ENCODE measurements at regions not wholly inside any gene's neighbourhood (a gene's known extent, or its start where the extent isn't known, plus 50 kb on each side); places are given as distances from the start of the nearest gene placed in this dataset.

- H3K4me3 Mint-ChIP-seq (ENCODE audit: unreplicated experiment): no peak overlapping the region
- H3K36me3 Mint-ChIP-seq (ENCODE audit: low read depth, unreplicated experiment): no peaks in the 10 kb centered on the region
- DNase-seq (ENCODE audit: low spot score): no peak
- no peaks in the 10 kb centered on the region for H3K27me3 Mint-ChIP-seq (ENCODE audit: unreplicated experiment)
- H3K4me1 Mint-ChIP-seq (ENCODE audit: unreplicated experiment): no peaks in the 10 kb centered on the region
- no peak overlapping the region for H3K27ac Mint-ChIP-seq (ENCODE audit: unreplicated experiment)
- H3K9me3 Mint-ChIP-seq (ENCODE audit: unreplicated experiment): no peaks in the 10 kb centered on the region
- TF ChIP-seq CTCF (IDR thresholded peaks at IDR 0.05; ENCODE audit: unreplicated experiment): no peak
These were observed 162.0 kb downstream of the SLC25A46 start for GRCh38 chr5:110900829-110901228.

GRCh38 chr5:110903966-110904365, 165.2 kb downstream of the SLC25A46 start:
- Mint-ChIP-seq H3K4me3 (ENCODE audit: unreplicated experiment) (no peak overlapping the region), H3K4me1 (ENCODE audit: unreplicated experiment) (no peaks in the 10 kb centered on the region), H3K9me3 (ENCODE audit: unreplicated experiment) (no peaks in the 10 kb centered on the region), H3K27ac (ENCODE audit: unreplicated experiment) (no peak overlapping the region), H3K36me3 (ENCODE audit: low read depth, unreplicated experiment) (no peaks in the 10 kb centered on the region), H3K27me3 (ENCODE audit: unreplicated experiment) (no peaks in the 10 kb centered on the region)
- TF ChIP-seq CTCF (IDR thresholded peaks at IDR 0.05; ENCODE audit: unreplicated experiment): no peak
- DNase-seq (ENCODE audit: low spot score): no peak

GRCh38 chr5:110908848-110909247, 162.7 kb upstream of the TSLP start:
- Mint-ChIP-seq H3K4me3 (ENCODE audit: unreplicated experiment) (no peak overlapping the region), H3K27me3 (ENCODE audit: unreplicated experiment) (no peaks in the 10 kb centered on the region), H3K4me1 (ENCODE audit: unreplicated experiment) (no peaks in the 10 kb centered on the region), H3K36me3 (ENCODE audit: low read depth, unreplicated experiment) (no peaks in the 10 kb centered on the region), H3K9me3 (ENCODE audit: unreplicated experiment) (no peaks in the 10 kb centered on the region), H3K27ac (ENCODE audit: unreplicated experiment) (no peak overlapping the region)
- no peak for TF ChIP-seq CTCF (IDR thresholded peaks at IDR 0.05; ENCODE audit: unreplicated experiment)
- no peak for DNase-seq (ENCODE audit: low spot score)

- H3K4me3 Mint-ChIP-seq (ENCODE audit: unreplicated experiment): no peak overlapping the region
- TF ChIP-seq CTCF (IDR thresholded peaks at IDR 0.05; ENCODE audit: unreplicated experiment): no peak
- H3K27ac Mint-ChIP-seq (ENCODE audit: unreplicated experiment): no peak overlapping the region
- H3K9me3 Mint-ChIP-seq (ENCODE audit: unreplicated experiment): no peaks in the 10 kb centered on the region
- no peaks in the 10 kb centered on the region for H3K36me3 Mint-ChIP-seq (ENCODE audit: low read depth, unreplicated experiment)
- no peaks in the 10 kb centered on the region for H3K4me1 Mint-ChIP-seq (ENCODE audit: unreplicated experiment)
- DNase-seq (ENCODE audit: low spot score): no peak
- no peaks in the 10 kb centered on the region for H3K27me3 Mint-ChIP-seq (ENCODE audit: unreplicated experiment)
These were observed 162.1 kb upstream of the TSLP start for GRCh38 chr5:110909415-110909814.

- Mint-ChIP-seq H3K4me3 (ENCODE audit: unreplicated experiment) (no peak overlapping the region), H3K36me3 (ENCODE audit: low read depth, unreplicated experiment) (no peaks in the 10 kb centered on the region), H3K27me3 (ENCODE audit: unreplicated experiment) (no peaks in the 10 kb centered on the region), H3K27ac (ENCODE audit: unreplicated experiment) (no peak overlapping the region), H3K9me3 (ENCODE audit: unreplicated experiment) (no peaks in the 10 kb centered on the region), H3K4me1 (ENCODE audit: unreplicated experiment) (no peaks in the 10 kb centered on the region)
- TF ChIP-seq CTCF (IDR thresholded peaks at IDR 0.05; ENCODE audit: unreplicated experiment): no peak
- DNase-seq (ENCODE audit: low spot score): no peak
These were observed 161.6 kb upstream of the TSLP start for GRCh38 chr5:110909950-110910349.

Measured in endothelial cell (in vitro differentiated cells).